Glutamatergic neuron (in vitro differentiated cells): ENCODE measurements at regions not wholly inside any gene's neighbourhood (a gene's known extent, or its start where the extent isn't known, plus 50 kb on each side); places are given as distances from the start of the nearest gene placed in this dataset.

Experiments used
- DNase-seq: peaks from one replicate; pipeline ENCODE4 v3.0.0; 2022
- H3K27ac Mint-ChIP-seq: one replicate; pipeline ENCODE4 v1.8.0; 2020; ENCODE audit warnings: mild to moderate bottlenecking, mixed read lengths, inconsistent platforms; ENCODE audit not compliant: unreplicated experiment
- H3K27me3 Mint-ChIP-seq: one replicate; pipeline ENCODE4 v1.8.0; 2020; ENCODE audit warnings: mild to moderate bottlenecking, moderate library complexity, mixed read lengths, inconsistent platforms; ENCODE audit not compliant: unreplicated experiment
- H3K36me3 Mint-ChIP-seq: one replicate; pipeline ENCODE4 v1.8.0; 2020; ENCODE audit warnings: mild to moderate bottlenecking, mixed read lengths, inconsistent platforms; ENCODE audit not compliant: unreplicated experiment
- H3K4me1 Mint-ChIP-seq: one replicate; pipeline ENCODE4 v1.8.0; 2020; ENCODE audit warnings: mild to moderate bottlenecking, low read depth, mixed read lengths, inconsistent platforms; ENCODE audit not compliant: unreplicated experiment
- H3K4me3 Mint-ChIP-seq: one replicate; pipeline ENCODE4 v1.8.0; 2020; ENCODE audit warnings: mild to moderate bottlenecking, mixed read lengths, inconsistent platforms; ENCODE audit not compliant: unreplicated experiment
- H3K9me3 Mint-ChIP-seq: one replicate; pipeline ENCODE4 v1.8.0; 2020; ENCODE audit warnings: mild to moderate bottlenecking, moderate library complexity, mixed read lengths, inconsistent platforms; ENCODE audit not compliant: unreplicated experiment
- TF ChIP-seq, protein P1 (sequence below): fragments of 200-600 bp; sonication (generic); IDR thresholded peaks from one replicate; pipeline ENCODE4 v1.5.0; 2021; ENCODE audit not compliant: partially characterized antibody, unreplicated experiment

DNA sequence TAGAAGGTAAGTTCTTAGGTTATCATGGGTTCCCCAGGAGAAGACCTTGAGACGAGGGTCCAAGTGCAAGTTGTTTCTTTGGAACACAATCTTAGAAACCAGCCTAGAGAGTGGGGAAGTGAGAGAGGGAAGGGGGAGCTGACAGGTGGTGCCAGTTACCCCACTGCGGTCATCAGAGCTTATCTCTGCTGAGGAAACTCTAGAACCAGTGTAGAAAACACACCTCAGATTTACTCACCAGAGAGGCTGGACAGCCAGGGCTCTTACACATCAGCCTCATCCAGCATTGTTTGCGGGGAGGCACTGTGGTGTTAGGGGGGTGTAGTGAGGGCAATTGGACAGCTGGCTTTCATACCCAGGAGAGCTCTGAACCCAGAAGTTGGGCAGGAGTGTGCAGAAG is 206.5 kb upstream of the RAI14 start:
- TF ChIP-seq, protein P1, sequence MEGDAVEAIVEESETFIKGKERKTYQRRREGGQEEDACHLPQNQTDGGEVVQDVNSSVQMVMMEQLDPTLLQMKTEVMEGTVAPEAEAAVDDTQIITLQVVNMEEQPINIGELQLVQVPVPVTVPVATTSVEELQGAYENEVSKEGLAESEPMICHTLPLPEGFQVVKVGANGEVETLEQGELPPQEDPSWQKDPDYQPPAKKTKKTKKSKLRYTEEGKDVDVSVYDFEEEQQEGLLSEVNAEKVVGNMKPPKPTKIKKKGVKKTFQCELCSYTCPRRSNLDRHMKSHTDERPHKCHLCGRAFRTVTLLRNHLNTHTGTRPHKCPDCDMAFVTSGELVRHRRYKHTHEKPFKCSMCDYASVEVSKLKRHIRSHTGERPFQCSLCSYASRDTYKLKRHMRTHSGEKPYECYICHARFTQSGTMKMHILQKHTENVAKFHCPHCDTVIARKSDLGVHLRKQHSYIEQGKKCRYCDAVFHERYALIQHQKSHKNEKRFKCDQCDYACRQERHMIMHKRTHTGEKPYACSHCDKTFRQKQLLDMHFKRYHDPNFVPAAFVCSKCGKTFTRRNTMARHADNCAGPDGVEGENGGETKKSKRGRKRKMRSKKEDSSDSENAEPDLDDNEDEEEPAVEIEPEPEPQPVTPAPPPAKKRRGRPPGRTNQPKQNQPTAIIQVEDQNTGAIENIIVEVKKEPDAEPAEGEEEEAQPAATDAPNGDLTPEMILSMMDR, result no peak
- no peak for DNase-seq
- Mint-ChIP-seq H3K36me3 (no peaks in the 10 kb centered on the region), H3K27me3 (peaks cover 4% of the 10 kb centered on the region), H3K4me3 (no peak overlapping the region), H3K27ac (no peak overlapping the region), H3K4me1 (no peaks in the 10 kb centered on the region), H3K9me3 (no peaks in the 10 kb centered on the region)

DNA sequence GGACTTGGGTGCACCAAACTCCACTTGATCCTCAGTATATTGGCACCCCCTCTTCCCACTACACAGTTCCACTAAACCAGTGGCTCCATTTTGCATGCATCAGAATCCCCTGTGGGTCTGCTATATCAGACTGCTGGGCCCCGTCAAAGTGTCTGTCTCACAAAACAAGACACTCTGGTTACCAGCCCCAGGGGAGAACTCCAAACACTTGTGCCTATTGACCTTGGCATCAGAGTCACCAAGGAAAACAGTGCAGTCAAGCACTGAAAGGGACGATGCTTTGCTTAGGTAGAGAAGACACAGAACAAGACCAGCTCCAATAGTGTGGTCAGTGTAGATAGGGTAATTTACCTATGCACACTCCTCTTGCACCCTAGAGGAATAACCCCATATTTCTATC is 205.8 kb upstream of the RAI14 start:
- Mint-ChIP-seq H3K4me1 (no peaks in the 10 kb centered on the region), H3K36me3 (no peaks in the 10 kb centered on the region), H3K27me3 (peaks cover 4% of the 10 kb centered on the region), H3K27ac (no peak overlapping the region), H3K4me3 (no peak overlapping the region), H3K9me3 (peaks cover 2% of the 10 kb centered on the region)
- TF ChIP-seq, protein P1, result no peak
- DNase-seq, result no peak

DNA sequence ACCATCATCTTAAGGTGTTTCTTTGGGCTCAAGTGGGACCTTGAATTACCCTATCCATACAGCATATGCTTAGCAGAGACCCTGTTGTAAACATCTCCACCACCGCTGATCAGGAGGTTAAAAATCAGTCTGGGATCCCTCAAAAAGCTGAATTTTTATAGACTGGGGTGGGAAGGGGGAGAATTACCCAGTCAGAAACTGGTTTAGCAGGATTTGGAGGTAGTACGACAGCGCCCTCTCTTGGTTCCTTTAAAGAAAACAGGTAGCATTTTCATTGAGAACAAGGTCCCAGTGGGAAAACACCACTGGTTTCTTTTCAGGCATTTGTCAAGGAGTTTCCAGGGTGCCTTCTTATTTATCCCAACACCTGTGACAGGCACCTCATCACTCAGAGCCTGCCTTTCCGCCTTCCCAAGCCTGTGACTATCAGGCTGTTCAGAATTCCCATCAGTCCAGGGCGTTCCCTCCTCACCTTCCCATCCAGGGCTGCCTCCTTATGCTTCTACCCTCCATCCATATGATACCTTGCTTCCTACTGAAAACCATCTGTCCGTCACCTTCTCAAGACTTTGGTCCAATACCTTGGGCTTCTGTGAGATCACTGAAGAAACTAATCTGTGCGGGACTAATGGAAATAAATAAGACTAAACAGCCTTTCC is 203.8 kb upstream of the RAI14 start:
- Mint-ChIP-seq H3K27me3 (peaks cover 4% of the 10 kb centered on the region), H3K27ac (no peak overlapping the region), H3K36me3 (no peaks in the 10 kb centered on the region), H3K4me3 (no peak overlapping the region), H3K9me3 (peaks cover 2% of the 10 kb centered on the region), H3K4me1 (no peaks in the 10 kb centered on the region)
- TF ChIP-seq, protein P1, result no peak
- DNase-seq, result no peak

DNA sequence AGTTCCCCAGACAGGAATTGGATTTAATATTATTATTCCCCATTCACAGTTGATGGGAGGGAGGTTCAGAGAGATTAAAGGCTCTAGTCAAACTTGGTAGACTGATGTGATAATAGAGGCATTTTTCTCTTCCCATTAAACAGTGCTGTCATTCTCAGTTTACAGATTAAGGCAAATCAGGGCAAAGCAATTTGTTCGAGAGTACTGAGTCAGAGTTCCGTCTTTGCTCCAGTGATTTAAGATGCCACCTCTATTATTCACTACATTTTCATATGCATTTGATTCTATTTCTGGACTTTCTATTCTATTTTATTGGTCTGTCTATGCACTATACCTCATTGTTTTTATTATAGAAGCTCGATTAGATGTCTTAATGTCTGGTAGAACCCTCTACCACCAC is 201.0 kb upstream of the RAI14 start:
- TF ChIP-seq, protein P1, result no peak
- Mint-ChIP-seq H3K4me3 (no peak overlapping the region), H3K36me3 (no peaks in the 10 kb centered on the region)

DNA sequence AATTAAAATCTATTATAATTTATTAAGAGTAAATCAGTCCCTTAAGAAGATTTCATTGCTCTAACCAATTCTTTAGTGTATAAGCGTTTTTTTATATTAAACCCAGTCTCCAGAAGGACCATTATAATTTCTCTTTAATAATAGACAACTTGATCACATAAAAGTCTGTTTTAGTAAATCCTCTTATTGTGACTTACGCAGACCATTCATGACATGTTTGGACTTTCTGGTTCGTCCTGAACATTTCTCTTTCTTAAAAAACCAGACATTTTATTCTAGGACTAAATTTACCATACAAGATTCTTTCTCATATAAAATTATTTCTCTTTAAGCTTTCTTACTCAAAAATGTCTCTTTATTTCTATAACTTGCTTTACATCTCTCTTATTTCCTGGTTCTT is 196.2 kb upstream of the RAI14 start:
- Mint-ChIP-seq H3K4me3 (no peak overlapping the region), H3K4me1 (peaks cover 3% of the 10 kb centered on the region), H3K36me3 (peaks cover 12% of the 10 kb centered on the region), H3K9me3 (peaks cover 2% of the 10 kb centered on the region), H3K27ac (no peak overlapping the region), H3K27me3 (no peaks in the 10 kb centered on the region)
- no peak for DNase-seq
- TF ChIP-seq, protein P1, result no peak

More for the DNA sequence above, 201.0 kb upstream of the RAI14 start:
- DNase-seq, result no peak
- H3K4me1 Mint-ChIP-seq, result no peaks in the 10 kb centered on the region
- H3K9me3 Mint-ChIP-seq, result peaks cover 2% of the 10 kb centered on the region
- H3K27me3 Mint-ChIP-seq, result peaks cover 4% of the 10 kb centered on the region
- H3K27ac Mint-ChIP-seq, result no peak overlapping the region
